NCI-H82 treated with DMSO at 0.1 percent for 48 hours (cell line): ENCODE measurements at regions not wholly inside any gene's neighbourhood (a gene's known extent, or its start where the extent isn't known, plus 50 kb on each side); places are given as distances from the start of the nearest gene placed in this dataset.
"Not testable (repeated sequence)": the region's sequence is repeated elsewhere in the genome, so short reads cannot be mapped to it uniquely, and the experiment has no call there.

ENCODE experiments used
- DNase-seq: peaks from one replicate; lab custom pipeline; 2025; ENCODE audit not compliant: unreplicated experiment; lab: John Stamatoyannopoulos, UW

DNA sequence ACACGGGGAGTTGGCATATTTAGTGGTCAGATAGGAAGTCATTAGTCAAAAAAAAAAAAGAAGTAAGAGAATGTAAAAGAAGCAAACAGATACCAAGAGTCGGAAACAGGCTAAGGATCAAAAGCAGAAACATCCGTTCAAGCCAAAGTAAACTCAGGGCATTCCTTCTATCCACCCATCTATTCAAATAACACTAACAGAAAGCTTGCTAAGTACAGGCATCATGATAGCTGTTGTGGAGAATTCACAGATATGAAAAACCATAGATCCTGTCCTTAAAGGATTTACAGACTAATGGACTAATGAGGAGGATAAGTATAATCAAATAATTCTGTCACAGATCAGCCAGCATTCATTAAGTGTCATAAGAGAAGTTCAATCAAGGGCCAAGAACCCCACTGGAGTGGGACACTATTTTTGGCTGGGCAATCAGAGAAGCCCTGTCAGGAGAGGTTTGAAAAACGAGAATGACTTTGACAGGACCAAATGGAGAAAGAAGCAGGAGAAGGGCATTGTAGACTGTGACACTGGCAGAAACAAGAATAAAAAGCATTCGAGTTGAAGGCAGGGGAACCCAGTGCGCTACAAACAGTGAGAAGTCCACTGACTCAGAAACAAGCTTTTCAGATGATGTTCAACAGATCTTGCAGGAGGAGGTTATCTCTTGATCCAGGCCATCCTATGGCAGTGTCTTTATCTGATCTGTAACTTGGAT, 154.2 kb upstream of the TSLP start:
- DNase-seq: peak; percentile 47

DNA sequence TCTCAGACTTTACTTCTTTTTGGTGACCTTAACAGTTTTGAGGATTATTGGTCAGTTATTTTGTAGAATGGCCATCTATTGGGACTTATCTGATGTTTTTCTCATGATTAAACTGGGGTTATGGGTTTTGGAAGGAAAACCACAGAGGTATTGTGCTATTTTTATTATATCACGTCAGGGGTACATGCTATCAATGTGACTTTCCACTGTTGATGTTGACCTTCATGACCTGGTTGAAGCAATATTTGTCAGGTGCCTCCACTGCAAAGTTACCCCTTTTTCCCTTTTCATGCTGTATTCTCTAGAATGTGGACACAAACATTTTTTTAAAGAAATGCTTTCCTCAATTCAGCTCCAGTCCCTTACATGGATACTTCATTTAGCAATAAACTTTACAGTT, 152.8 kb upstream of the TSLP start:
- no peak for DNase-seq

GRCh38 chr5:110923971-110924370, 147.5 kb upstream of the TSLP start:
- DNase-seq: no peak

GRCh38 chr5:110925398-110925797, 146.1 kb upstream of the TSLP start:
- DNase-seq: no peak

DNA sequence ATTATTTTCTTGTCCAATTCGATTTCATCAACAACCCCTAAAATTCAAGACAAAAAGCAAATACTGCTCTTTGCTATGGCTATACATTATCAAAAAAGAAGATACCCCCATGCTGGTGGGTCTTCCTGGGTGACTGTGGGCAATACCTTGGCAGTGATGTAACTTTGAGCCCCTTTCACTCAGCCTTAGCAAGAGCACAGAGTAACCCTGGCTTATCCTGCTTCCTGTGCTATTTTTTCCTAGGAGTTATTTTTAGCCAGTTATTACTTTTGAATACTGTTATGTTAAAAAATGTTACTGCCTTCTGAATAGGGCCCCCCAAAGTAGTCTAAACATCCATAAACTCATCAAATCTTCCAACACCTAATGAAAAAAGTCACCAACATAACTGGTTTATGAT, 145.6 kb upstream of the TSLP start:
- DNase-seq: no peak

DNA sequence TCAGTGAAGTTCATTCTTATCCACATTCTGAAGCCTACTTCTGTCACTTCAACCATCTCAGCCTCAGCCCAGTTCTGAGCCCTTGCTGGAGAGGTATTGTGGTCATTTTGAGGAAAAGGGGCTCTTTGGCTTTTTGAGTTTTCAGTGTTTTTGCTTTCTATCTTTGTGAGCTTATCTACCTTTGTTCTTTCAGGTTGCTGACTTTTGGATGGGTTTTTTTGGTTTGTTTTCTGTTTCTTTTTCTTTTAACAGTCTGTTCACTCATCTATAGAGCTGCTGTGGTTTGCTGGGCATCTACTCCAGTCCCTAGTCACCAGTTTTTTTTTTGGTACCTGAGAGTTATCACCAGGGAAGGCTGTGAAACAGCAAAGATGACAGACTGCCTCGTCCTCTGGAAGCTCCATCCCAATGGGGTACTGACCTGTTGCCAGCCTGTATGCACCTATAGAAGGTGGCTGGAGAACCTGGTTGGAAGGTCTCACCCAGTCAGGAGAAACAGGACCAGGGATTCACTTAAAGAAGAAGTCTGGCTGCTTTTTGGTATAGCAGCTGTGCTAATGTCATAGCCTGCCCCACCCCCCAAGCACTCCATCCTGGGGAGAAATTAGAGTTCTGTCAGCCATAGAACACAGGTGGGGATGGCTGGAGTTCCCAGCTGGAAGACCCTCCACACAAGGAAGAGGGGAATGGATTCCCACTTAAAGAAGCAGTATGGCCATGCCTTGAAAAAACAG, 138.6 kb upstream of the TSLP start:
- no peak for DNase-seq

- no peak for DNase-seq
Observed at GRCh38 chr5:110940136-110940535, 131.4 kb upstream of the TSLP start.

DNA sequence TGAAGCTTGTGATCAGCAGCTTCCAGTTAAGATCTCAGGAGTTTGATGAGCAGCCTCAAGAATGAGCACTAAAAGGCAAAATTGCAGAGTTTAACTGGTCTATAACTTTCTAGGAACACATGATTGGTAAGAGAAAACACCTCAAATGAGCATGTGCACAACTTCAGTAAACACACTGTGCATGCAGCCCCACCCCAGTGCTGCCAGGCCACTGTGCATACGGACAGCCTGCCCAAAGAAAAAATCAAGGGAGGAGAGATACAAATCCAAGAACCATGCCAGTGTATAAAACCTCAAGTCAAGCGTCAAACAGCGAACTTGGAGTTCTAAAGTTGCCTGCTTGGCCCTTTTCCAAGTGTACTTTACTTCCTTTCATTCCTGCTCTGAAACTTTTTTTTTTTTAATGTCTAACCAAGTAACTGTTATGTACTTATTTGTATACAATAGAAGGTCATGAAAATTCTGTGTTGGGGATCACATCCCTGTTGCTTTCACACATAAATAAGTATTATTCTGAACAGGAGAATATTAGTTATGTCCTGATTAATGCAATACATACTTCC, 125.6 kb upstream of the TSLP start:
- no peak for DNase-seq

DNA sequence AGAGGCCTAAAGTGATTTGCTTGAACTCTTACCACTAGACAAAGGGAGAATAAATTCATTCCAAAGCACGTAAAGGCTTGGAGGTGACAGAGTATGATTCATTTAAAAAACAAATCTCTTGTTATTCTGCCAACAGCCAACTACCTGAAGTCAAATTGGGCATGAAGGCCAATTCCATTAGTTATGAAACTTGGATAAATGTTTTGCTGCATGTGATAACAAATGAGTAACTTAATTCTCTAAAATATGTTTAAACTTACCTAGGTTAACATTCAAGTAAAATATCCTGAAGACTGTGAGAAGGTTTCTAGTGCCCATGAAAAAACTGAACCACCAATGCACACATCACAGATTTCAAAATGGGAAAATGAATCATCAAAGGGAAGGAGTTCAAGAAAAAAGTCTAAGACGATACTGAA, 120.1 kb upstream of the TSLP start:
- DNase-seq: no peak

GRCh38 chr5:110956280-110956912, 115.1 kb upstream of the TSLP start:
- DNase-seq: no peak

DNA sequence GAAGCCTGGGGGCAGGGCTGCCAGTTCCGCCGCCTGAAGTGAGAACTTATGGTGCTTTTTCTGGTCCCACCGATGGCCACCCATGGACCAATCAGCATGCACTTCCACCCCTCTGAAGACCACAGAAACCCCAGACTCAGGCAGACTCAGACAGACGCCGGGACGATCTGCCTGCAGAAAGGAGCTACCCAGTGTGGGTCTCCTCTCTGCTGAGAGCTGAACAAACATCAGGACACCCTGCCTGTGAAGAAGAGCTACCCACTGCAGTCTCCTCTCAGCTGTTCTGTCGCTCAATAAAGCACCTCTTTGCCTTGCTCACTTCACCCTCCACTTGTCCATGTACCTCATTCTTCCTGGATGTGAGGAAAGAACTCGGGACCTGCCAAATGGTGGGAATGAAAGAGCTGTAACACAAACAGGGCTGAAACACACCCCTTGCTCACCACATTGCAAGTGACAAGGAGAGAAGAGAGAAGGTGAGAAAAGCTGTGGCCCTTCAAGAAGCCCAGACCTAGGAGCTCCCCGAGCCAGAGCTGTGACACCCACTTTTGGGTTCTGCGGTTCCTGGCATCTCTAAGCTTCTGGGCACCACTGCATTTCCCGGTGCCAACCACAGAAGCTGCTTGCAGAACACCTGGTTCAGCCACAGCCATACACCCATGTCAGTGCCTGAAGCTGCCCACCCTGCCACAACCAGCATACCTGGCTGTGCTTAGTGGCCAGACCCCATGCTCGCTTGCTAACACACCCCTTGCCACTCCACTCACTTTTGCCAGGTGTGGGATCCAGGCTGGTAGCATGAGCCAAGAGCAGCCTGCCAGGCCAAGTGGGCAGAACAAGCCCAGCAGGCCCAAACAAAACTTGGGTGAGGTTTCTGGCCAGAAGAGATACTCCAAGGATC, 114.3 kb upstream of the TSLP start:
- DNase-seq: no peak

- DNase-seq: no peak
Observed at GRCh38 chr5:110957934-110958333, 113.6 kb upstream of the TSLP start.

DNA sequence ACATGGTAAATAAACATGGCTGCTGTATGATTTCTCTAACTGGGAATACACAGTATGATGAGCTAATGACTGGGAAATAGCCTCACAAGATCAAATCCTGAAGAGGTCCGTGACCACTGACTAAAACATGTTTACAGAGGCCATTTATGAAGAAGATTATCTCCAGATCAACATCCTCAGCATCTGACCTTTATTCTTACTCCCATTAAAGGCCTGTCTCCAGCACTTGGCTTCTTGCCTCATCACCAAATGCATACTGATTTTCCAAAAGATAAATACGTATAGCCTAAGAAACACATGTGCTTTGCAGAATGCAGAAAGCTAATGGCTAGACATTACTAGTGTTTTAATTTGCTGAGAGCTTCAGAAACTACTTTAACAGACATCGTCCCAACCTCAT, 108.0 kb upstream of the TSLP start:
- DNase-seq: no peak

GRCh38 chr5:110965773-110966581, 105.5 kb upstream of the TSLP start:
- DNase-seq: peak; percentile 15

- DNase-seq: no peak
Observed at GRCh38 chr5:110968246-110969005, 103.1 kb upstream of the TSLP start.

GRCh38 chr5:110969502-110969901, 102.0 kb upstream of the TSLP start:
- DNase-seq: no peak

- DNase-seq: no peak
Observed at GRCh38 chr5:110973510-110973909, 98.0 kb upstream of the TSLP start.

DNA sequence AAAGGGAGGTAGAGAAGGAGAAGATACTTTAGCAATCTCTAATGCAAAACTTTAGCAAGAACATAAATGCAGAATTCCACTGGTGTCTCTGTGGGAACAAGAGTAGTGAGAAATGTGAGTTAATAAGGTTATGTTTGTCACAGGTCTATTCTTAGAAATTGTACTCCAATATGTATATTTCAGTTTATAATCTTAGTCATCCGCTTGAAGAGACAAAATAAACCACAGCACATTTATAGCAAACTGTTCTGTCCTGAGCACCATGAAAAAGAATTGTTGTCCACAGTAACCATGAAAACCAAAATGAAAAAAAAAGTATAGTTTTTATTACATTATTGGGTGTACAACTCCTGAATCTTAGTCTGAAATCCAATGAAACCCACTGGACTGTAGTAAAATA, 93.6 kb upstream of the TSLP start:
- no peak for DNase-seq

- DNase-seq: not testable (repeated sequence)
Observed at GRCh38 chr5:110985882-110986281, 85.6 kb upstream of the TSLP start.
